NCI-H748 treated with DMSO at 0.1 percent for 48 hours (cell line): ENCODE measurements at regions not wholly inside any gene's neighbourhood (a gene's known extent, or its start where the extent isn't known, plus 50 kb on each side); places are given as distances from the start of the nearest gene placed in this dataset.
"Not testable (repeated sequence)": the region's sequence is repeated elsewhere in the genome, so short reads cannot be mapped to it uniquely, and the experiment has no call there.

Experiments used
- DNase-seq: peaks from one replicate; lab custom pipeline; 2025; lab: John Stamatoyannopoulos, UW

- DNase-seq, result no peak
Observed at GRCh38 chr6:141393405-141394124, 739.2 kb upstream of the GJE1 start.

- not testable (repeated sequence) for DNase-seq
Observed at GRCh38 chr6:141391135-141391534, 741.6 kb upstream of the GJE1 start.

- DNase-seq, result no peak
Observed at GRCh38 chr6:141388666-141389065, 744.1 kb upstream of the GJE1 start.

GRCh38 chr6:141370438-141370837 lies 762.3 kb upstream of the GJE1 start:
- no peak for DNase-seq

- DNase-seq, result not testable (repeated sequence)
Observed at GRCh38 chr6:141366796-141367195, 765.9 kb upstream of the GJE1 start.

- DNase-seq, result no peak
Observed at GRCh38 chr6:141364694-141365093, 768.0 kb upstream of the GJE1 start.

GRCh38 chr6:141364232-141364631 lies 768.5 kb upstream of the GJE1 start:
- DNase-seq, result no peak

GRCh38 chr6:141361559-141361958 lies 771.2 kb upstream of the GJE1 start:
- no peak for DNase-seq

- DNase-seq, result no peak
Observed at GRCh38 chr6:141359953-141360352, 772.8 kb upstream of the GJE1 start.

GRCh38 chr6:141354191-141354955 lies 778.4 kb upstream of the GJE1 start:
- no peak for DNase-seq

- no peak for DNase-seq
Observed at GRCh38 chr6:141351721-141352120, 781.0 kb upstream of the GJE1 start.

GRCh38 chr6:141349710-141350109 lies 783.0 kb upstream of the GJE1 start:
- DNase-seq, result no peak

GRCh38 chr6:141347906-141348492 lies 784.7 kb upstream of the GJE1 start:
- no peak for DNase-seq

- no peak for DNase-seq
Observed at GRCh38 chr6:141347086-141347485, 785.6 kb upstream of the GJE1 start.

GRCh38 chr6:141346535-141346934 lies 786.2 kb upstream of the GJE1 start:
- no peak for DNase-seq

GRCh38 chr6:141337191-141337590 lies 795.5 kb upstream of the GJE1 start:
- no peak for DNase-seq

- no peak for DNase-seq
Observed at GRCh38 chr6:141335477-141336273, 797.0 kb upstream of the GJE1 start.

- DNase-seq, result no peak
Observed at GRCh38 chr6:141326925-141327324, 805.8 kb upstream of the GJE1 start.

- DNase-seq, result no peak
Observed at GRCh38 chr6:141326426-141326825, 806.3 kb upstream of the GJE1 start.

GRCh38 chr6:141321493-141322347 lies 811.0 kb upstream of the GJE1 start:
- no peak for DNase-seq

- no peak for DNase-seq
Observed at GRCh38 chr6:141316236-141316635, 816.5 kb upstream of the GJE1 start.
